RWPE2 (cell line): ENCODE measurements at regions not wholly inside any gene's neighbourhood (a gene's known extent, or its start where the extent isn't known, plus 50 kb on each side); places are given as distances from the start of the nearest gene placed in this dataset.

ENCODE experiments used
- ATAC-seq: fragments of 200-7000 bp; cut with Tn5 transposase; 3 replicates; pipeline ENCODE4 v1.9.1; 2021; ENCODE audit warnings: low read depth
- DNase-seq: peaks from one replicate; pipeline ENCODE4 v3.0.0-alpha.2; 2020; ENCODE audit warnings: low spot score
- H3K27ac ChIP-seq: fragments of 450-650 bp; 2 replicates; pipeline ENCODE4 v1.5.1; 2017; ENCODE audit warnings: mild to moderate bottlenecking; ENCODE audit not compliant: poor library complexity, severe bottlenecking
- H3K27me3 ChIP-seq: fragments of 250-450 bp; sonication (Bioruptor Pico); 2 replicates; pipeline ENCODE4 v1.5.1; 2021; ENCODE audit warnings: mild to moderate bottlenecking, moderate library complexity; ENCODE audit not compliant: insufficient read depth, poor library complexity, severe bottlenecking
- H3K36me3 ChIP-seq: fragments of 250-450 bp; sonication (Bioruptor Pico); 2 replicates; pipeline ENCODE4 v1.5.1; 2020; ENCODE audit warnings: low read depth, mild to moderate bottlenecking, moderate library complexity
- H3K4me1 ChIP-seq: fragments of 250-450 bp; sonication (Bioruptor Pico); 2 replicates; pipeline ENCODE4 v1.5.1; 2021; ENCODE audit warnings: mild to moderate bottlenecking, moderate library complexity; ENCODE audit not compliant: insufficient read depth, poor library complexity, severe bottlenecking
- H3K4me3 ChIP-seq: fragments of 250-450 bp; sonication (Bioruptor Pico); 2 replicates; pipeline ENCODE4 v1.5.1; 2021; ENCODE audit warnings: mild to moderate bottlenecking, moderate library complexity; ENCODE audit not compliant: severe bottlenecking
- H3K9me3 ChIP-seq: fragments of 250-450 bp; sonication (Bioruptor Pico); 2 replicates; pipeline ENCODE4 v1.5.1; 2021; ENCODE audit warnings: mild to moderate bottlenecking, moderate library complexity; ENCODE audit not compliant: severe bottlenecking
- TF ChIP-seq, protein P1 (sequence below): fragments of 450-650 bp; IDR thresholded peaks from one replicate; pipeline ENCODE4 v1.5.1; 2017; ENCODE audit warnings: mild to moderate bottlenecking, moderate library complexity; ENCODE audit not compliant: poor library complexity, severe bottlenecking

DNA sequence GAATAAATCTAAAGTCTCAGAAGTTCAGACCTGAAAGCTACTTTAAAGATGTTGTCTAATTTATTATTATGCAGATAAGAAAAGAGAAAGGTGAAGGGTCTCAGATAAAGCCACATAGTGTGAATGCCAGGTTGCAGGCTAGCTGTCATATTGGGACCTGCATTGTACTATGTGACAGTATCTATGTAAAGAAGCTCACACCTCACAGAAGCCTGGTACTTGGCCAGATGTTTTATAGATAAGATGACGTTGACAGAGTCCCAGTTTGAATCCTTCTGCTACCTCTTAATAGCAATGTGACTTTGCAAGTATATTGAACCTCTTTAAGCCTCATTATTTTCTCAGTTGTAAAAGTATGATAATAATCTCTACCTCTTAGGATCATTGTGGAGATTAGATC, 227.0 kb downstream of the SPRY1 start:
- ATAC-seq, result no peak
- no peak overlapping the region for H3K4me3 ChIP-seq
- TF ChIP-seq, protein P1, sequence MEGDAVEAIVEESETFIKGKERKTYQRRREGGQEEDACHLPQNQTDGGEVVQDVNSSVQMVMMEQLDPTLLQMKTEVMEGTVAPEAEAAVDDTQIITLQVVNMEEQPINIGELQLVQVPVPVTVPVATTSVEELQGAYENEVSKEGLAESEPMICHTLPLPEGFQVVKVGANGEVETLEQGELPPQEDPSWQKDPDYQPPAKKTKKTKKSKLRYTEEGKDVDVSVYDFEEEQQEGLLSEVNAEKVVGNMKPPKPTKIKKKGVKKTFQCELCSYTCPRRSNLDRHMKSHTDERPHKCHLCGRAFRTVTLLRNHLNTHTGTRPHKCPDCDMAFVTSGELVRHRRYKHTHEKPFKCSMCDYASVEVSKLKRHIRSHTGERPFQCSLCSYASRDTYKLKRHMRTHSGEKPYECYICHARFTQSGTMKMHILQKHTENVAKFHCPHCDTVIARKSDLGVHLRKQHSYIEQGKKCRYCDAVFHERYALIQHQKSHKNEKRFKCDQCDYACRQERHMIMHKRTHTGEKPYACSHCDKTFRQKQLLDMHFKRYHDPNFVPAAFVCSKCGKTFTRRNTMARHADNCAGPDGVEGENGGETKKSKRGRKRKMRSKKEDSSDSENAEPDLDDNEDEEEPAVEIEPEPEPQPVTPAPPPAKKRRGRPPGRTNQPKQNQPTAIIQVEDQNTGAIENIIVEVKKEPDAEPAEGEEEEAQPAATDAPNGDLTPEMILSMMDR, result no peak
- DNase-seq, result no peak
- no peaks in the 10 kb centered on the region for H3K4me1 ChIP-seq
- H3K9me3 ChIP-seq, result no peaks in the 10 kb centered on the region
- no peak overlapping the region for H3K27ac ChIP-seq
- no peaks in the 10 kb centered on the region for H3K27me3 ChIP-seq
- H3K36me3 ChIP-seq, result no peaks in the 10 kb centered on the region

DNA sequence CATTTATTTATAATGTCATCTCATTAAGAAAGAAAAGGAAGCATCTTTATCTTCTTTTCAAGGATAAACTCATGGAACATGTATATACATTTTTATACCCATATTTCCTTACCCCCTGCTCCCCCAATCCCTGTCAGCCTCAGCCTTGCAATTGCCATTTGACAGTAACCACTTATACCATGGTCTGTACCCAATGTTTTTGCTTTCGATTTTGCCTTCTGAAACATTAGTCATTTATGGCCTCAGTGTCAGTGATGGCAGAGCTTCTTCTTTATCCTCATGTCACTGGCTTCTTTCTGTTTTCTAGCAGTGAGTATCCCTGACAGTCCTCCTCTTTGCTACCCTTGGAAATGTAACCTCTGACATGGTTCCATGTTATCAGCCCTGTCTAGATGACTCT, 228.4 kb downstream of the SPRY1 start:
- no peaks in the 10 kb centered on the region for H3K36me3 ChIP-seq
- no peaks in the 10 kb centered on the region for H3K4me1 ChIP-seq
- no peak for ATAC-seq
- H3K27me3 ChIP-seq, result no peaks in the 10 kb centered on the region
- no peaks in the 10 kb centered on the region for H3K9me3 ChIP-seq
- TF ChIP-seq, protein P1, result no peak
- no peak for DNase-seq
- no peak overlapping the region for H3K27ac ChIP-seq
- no peak overlapping the region for H3K4me3 ChIP-seq

DNA sequence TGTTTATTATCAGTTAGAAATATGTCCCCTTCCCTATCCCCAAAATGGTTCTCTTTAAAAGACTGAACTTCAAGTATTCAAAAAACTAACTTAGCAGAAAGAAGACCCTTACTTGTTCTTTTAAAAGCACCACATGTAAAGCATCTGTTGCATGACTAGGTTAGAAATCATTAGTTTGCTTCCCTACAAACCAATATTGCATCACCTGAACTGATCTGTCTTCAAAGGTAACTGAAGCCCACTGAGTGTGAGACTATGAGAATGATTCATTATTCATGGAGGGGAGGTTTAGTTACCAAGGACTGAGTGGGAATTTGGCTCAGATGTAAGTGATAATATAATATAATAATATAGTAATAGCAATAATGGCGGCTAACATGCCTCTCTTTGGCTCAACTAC, 231.7 kb downstream of the SPRY1 start:
- Histone ChIP-seq H3K27ac (no peak overlapping the region), H3K4me1 (peaks cover 7% of the 10 kb centered on the region), H3K4me3 (no peak overlapping the region), H3K9me3 (no peaks in the 10 kb centered on the region), H3K36me3 (no peaks in the 10 kb centered on the region), H3K27me3 (no peaks in the 10 kb centered on the region)
- no peak for DNase-seq
- no peak for ATAC-seq
- TF ChIP-seq, protein P1, result no peak

DNA sequence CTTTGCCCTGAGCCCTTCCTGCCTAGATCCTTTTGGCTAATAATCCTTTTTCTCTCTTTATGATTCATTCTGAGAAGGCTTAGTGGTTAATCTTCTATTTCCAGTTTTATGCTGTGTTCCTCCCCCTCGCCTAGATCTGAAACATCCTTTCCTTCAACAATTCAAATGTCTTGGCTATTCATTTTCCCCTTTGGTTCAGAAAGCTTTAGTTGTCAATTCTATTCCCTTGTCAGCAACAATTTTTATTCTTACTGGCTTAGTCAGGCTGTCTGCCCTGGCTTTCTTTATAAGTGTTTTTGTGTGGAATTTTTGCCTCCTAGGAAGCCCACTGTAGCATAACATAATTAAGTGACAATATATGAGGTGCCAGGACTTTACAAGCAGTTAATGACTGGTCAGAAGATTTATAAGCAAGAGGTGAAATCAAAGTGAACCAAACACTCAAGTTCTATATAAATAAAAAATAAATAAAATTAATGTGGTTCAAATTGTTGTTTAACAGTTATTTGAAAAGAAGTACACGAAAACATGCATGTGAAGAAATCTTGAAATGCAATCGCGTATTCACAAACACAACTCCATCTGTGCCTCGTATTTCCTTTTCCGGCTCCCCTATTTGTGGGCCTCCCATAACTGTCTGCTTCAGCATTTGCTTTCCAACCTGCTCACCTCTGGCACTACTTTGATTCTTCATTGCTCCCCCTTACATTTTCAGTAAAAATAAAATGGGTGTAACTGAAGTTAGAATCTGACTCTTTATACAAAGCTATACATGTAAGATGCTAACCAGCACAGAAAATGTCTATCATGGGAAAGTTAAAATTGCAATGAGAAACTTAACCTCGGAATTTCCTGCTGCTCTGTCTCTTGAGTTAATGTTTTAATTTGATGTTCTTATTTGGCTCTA, 235.4 kb downstream of the SPRY1 start:
- ATAC-seq (peak; percentile 70), DNase-seq (no peak)
- TF ChIP-seq, protein P1, result no peak
- peaks cover 7% of the 10 kb centered on the region for H3K4me1 ChIP-seq
- no peaks in the 10 kb centered on the region for H3K9me3 ChIP-seq
- H3K27me3 ChIP-seq, result no peaks in the 10 kb centered on the region
- no peak overlapping the region for H3K4me3 ChIP-seq
- H3K27ac ChIP-seq, result no peak overlapping the region
- no peaks in the 10 kb centered on the region for H3K36me3 ChIP-seq

DNA sequence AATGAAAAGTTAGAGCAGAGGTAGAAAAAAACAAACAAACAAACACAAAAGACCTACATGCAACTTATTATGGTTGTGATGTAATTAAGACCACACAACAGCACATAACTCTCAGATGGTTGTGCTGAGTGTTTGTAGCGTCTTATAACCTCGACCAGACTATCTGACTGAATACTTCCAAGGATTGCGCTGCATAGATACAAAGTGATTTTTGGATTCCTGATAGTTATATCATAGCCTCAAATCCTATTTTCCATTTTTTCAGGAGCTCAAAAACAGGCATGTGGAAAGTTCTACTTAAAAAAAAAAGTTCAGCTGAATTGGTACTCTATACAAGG, 236.1 kb downstream of the SPRY1 start:
- Histone ChIP-seq H3K4me1 (peaks cover 7% of the 10 kb centered on the region), H3K9me3 (no peaks in the 10 kb centered on the region)
- ATAC-seq, result no peak

More for the DNA sequence above, 236.1 kb downstream of the SPRY1 start:
- no peak for DNase-seq
- Histone ChIP-seq H3K27me3 (no peaks in the 10 kb centered on the region), H3K36me3 (no peaks in the 10 kb centered on the region), H3K4me3 (no peak overlapping the region), H3K27ac (no peak overlapping the region)
- TF ChIP-seq, protein P1, result no peak
